ENCODE measurements at regions not wholly inside any gene's neighbourhood (a gene's known extent, or its start where the extent isn't known, plus 50 kb on each side); places are given as distances from the start of the nearest gene placed in this dataset.
"Not testable (repeated sequence)": the region's sequence is repeated elsewhere in the genome, so short reads cannot be mapped to it uniquely, and the experiment has no call there.

DNA sequence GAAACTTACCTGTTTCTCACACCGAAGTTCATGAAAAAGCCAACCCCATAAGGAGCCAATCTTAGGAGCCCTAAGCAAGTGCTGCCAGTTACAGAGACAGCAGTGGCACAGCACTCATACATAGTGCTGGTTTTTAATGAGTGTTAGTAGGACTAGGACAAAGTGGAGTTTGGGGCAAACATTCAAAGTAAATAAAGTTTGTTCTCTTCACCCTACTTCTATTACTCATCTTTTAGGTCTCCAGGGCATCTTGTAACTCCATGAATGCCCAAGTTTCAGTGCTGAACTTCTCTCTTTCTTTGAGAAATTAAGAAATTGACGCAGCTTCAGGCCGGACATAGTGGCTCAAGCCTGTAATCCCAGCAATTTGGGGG, 584.7 kb downstream of the EBF1 start:
- DNase-seq = no peak

DNA sequence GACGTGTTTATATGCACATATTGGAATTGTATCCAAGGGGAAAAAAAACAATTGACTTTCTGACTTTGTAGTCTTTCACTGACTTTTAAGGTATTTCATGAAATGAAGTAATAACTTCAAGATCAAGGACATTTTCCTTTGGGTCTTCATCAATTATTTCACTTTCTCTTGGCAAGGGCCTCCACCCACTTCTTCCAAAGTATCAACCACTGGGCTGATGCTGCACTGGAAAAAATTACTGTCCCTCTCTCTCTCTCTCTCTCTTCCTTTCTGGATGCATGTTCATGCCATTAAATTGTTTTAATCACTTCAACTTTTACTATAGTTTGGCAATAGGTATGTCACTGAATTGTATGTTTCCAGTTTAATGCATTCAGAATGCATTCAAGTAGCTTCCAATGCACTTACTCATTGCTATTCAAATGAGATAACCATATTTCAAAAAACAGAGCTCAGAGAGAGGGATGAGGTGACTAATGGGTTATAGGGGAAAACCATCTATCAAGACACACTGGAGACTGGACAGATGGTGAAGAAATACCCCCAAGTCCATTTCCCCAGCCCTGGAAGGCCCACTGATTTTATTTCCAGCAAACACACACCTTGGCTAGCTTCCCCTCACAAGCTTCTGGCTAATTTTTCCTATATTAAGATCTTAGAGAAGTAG, 585.3 kb downstream of the EBF1 start:
- no peak for DNase-seq

DNA sequence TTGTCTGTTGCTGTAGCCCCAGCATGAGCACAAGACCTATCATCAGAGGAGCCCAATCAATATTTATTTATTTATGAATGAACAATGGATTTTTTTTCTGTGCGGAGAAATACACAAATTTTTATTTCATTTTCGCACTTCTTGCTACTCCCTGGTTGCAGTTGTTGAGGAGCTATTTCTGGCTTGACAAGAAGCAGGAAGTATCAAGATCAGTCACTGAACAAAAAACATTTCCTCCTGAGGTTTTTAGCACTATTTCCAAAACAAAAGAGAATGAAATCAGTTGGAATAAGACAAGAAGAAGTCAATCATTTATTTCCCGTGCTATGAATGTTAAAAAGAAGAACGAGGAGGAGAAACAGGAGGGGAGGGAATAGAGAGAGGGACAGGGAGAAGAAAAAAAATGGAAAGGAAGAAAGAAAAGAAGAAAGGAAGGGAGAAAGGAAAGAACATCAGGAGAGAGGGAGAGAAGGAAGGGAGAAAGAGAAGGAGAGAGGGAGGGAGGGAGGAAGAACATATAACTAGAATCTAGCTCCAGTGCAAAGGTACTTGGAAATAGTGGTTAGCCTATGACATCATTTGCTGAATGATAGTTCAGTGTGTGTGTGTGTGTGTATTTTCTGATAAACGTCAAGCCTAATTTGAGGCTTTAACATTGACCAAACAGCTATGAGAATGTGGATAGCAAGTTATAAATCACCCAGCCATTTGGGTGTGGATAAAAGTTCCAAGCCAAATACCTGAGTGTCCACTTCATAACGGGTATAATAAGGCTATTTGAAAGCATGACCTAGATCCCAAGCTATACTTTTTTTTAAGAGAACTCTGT, 586.0 kb downstream of the EBF1 start:
- no peak for DNase-seq

DNA sequence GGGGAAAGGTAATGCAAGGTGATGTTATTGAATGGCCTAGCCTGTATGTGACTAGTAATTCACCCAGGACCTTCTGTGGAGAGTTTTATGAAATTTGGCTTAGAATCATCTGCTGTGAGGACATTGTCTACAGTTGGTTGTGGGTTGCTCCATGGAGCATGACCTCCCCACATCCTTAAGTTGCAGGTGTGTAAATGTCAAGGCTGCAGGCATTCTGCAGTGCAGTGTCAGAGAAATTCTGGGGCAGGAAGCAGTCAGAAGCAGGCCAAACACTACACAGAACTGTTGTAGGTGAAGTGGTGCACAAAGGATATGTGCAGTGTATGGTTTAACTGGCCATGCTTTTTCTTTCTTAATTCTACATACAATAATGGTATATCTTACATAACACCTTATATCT, 588.3 kb downstream of the EBF1 start:
- no peak for DNase-seq

DNA sequence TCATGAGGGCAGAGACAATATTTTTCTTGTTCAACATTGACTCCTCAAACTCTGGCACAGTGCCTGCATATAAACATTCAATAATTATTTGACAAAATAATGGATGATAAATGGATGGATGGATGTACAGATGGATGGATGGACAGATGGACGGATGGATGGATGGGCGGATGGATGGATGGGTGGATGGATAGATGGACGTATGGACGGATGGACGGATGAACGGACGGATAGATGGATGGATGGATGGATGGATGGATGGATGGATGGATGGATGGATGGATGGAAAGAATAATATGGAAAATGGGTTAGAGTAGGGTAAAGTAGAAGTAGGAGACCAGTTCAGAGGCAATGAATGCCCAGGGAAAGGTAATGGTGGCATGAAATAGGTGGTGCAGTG, 589.2 kb downstream of the EBF1 start:
- DNase-seq = no peak

DNA sequence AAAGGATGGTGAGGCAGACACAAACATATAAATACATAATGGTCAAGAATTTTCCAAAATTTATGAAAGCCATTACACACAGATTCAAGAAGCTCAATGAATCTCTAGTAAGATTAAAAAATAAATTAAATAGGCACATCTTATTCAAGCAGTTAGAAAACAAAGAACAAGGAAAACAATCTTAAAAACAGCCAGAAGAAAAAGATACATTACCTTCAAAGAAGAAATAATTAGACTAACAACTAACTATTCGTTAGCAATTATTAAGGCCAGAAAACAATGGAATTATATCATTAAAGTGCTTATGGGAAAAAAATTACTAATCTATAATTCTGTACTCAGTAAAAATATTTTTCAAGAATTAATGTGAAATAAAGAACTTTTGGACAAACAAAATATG, 593.1 kb downstream of the EBF1 start:
- DNase-seq = no peak

DNA sequence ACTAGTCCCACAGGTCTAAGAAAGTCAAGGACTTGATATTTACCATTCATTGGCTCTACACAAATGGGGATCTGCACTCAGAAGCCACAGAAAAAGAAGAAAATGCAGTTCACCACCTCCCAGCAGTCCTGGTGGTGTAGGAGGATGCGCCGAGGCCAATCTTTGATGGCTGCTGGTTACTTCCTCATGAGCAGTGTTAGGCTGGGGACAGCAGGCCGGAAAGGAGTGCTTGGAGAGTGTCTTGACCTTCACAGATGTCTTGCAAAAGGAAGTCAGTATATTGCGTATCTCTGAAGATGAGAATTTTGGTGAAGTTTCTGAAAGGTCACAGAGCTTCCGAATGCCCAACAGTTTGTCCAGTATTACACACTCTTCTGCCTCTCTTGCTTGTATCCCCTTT, 597.0 kb downstream of the EBF1 start:
- no peak for DNase-seq

DNA sequence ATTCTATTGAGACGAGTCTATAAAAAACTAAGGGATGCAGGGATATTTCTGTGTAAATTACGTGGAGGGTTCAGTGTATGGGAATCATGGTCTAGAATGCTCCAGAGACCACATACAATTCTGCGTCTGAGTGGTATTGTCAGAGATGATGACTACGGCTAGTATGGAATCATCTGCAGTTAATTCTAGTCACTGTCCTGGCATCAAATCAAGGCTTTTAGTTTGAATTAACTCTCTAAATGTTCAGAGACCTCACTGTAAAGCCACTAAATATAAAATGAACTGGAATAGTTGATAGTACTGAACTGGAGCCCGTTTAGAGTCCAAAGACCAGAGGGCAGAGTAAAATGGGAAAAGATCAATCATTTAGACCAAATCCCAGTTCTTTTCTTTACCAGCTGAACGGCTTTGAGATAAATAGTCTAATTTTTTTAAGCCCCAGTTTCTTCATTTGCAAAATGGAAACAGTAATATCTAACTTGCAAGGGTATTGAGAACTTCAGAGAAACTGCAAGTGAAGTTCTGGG, 599.8 kb downstream of the EBF1 start:
- no peak for DNase-seq

DNA sequence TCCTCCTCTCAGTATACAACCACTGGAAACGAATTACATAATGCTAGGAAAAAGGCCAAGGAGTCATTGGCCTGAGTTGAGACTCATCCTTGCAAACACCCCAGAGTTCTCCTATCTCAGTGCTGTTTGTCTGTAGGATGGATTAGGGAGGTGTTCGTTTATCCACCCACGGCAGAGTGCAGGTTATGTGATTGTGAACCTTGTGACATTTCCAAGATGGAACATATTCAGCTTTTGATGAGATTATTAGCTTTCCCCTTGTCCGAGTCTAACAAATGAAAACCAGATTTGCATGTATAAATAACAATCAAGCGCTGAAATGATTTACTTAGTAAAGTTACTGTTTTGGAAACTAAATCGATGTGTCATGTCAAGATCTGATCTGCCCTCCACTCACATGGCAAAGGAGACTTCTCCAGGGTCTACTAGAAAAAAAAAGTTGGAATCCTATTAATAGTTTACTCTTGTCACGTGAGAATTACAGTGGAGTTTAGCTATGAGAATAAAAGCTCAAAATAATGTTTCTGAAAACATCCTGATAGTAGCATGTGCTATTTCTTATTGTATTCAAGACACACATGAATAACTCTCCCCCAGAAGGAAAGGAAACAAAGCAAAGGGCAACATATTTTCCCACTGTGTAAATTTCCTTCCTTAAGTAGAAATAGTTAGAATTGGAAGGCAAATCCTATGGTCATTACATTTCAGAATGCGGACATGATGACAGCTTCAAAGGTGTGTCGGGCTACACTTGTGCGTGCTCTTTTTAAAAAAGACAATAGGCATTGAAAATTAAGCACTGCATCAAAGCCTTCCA, 600.4 kb downstream of the EBF1 start:
- DNase-seq = no peak

DNA sequence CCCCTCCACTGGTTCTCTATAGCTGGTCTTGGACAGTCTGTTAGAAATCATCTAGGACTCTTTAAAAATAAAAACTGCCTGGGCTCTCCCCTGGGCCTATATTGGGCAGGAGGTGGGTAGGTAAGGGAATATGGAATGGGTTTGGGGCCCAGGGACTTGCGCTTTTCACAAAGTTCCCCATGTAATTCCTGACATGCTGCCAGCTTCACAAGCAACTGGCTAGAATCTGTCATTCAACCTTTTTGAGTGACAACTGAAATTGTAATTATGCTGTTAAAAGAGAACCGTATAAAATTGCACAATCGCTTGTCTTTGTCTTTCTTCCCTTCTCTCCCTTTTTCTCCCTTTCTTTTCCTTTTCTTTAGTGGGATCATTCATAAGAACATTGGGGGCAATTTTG, 603.1 kb downstream of the EBF1 start:
- no peak for DNase-seq

DNA sequence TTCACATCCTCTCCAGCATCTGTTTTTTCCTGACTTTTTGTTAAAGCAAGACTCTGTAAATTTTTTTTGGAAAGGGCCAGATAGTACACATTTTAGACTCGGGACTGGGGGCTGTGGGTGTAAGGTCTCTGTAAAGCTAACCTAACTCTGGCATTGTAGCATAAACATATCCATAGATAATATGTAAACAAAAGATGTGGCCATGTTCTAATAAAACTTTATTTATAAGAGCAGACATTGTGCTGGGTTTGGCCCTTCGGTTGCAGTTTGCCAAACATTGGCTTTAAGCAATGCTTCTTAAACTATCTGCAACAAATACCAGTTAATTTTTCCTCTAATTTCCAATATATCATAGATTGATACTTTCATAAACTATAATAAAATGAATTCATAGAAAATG, 605.2 kb downstream of the EBF1 start:
- DNase-seq = no peak

DNA sequence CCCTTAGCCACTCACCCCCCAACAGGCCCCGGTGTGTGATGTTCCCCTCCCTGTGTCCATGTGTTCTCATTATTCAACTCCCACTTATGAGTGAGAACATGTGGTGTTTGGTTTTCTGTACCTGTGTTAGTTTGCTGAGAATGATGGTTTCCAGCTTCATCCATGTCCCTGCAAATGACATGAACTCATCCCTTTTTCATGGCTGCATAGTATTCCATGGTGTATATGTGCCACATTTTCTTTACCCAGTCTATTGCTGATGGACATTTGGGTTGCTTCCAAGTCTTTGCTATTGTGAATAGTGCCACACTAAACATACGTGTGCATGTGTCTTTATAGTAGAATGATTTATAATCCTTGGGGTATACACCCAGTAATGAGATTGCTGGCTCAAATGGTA, 605.7 kb downstream of the EBF1 start:
- not testable (repeated sequence) for DNase-seq

DNA sequence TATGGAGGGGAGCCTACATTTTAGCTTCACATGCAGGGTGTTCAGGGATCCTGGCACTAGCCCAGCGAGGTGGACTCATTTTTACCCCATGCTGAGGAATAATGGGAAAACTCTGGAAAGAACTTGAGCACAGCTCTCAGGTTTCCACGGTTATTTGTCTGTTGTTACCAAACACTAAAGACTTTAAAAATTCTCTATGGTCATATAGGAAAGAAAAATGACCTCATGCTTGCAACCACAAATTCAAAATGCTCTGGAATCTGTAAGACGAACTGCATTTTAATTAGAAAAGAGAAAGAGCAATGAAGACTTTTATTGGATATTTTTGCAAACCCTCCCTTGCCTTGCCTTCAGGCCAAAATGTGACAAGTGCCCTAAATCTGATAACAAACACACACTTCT, 606.9 kb downstream of the EBF1 start:
- DNase-seq = no peak

DNA sequence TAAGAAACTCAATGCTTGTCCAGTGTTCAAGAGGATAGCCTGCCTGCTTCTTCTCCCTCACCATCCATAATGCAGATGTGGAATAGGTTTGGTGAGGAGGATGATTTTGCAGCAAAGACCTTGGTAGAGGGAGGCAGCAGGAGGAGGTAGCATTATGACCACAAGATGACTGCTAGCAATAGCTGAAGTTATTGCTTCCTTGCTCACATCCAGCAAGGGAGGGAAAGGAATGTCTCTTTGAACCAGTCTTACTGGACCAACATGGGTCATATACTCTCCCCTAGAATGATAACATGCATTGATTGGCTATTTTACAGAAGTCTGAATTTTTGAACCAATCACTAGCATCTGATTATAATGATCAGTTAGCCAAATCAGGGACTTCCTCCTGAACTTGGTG, 607.6 kb downstream of the EBF1 start:
- no peak for DNase-seq

DNA sequence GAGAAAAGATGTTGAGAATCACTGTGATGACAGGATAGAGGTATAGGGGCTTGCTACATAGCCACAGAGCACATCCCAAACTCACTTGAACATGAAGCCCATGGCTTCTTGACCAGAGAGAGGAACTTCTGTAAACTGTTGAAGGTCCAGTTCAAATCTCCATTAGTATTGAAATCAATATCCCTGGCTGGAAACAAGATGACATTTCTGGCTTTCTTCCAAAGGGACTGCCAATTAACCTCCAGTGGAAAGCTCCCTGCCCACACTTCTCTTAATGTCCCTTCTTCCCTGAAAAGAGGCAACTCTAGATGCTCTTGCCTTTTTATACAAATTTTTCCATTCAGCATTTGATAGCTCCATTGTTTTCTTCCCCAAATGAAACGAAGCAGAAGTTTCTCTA, 612.1 kb downstream of the EBF1 start:
- DNase-seq = peak; percentile 42

DNA sequence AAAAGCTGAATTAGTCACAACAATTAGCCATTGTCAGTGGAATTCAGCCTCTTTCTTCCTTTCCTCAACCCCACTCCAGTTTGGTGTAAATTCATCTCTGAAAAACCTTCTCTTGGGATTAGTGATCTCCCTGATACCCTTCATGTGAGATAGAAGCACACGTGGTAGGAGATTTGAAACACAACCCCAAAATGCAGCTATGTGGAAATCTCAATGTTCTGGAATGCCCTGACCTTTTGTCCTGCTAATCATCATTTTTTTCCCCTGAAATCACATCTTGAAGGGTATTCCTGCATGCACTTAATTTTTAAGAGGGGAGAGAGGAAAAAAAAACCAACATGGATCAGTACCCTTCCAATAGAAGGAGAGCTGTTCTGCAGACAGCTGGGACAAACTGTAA, 612.6 kb downstream of the EBF1 start:
- no peak for DNase-seq

DNA sequence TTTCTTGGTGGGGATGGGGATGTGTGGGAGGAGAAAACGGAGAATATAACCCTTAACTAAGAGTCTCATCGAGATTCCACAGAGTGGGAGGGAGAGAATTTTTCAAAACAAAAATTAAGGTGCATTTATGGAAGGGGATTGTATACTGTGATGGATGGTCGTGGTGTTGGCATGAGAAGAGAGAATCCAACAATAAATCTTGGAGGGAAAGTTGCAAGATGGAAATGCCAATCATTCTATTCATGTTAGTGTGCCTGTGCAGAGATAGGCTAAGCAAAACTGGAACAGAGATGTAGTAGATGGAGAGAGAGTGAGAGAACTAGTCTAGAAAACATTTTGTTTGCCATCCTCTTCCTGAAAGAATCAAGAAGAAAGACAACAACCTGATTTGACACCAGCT, 613.1 kb downstream of the EBF1 start:
- no peak for DNase-seq

DNA sequence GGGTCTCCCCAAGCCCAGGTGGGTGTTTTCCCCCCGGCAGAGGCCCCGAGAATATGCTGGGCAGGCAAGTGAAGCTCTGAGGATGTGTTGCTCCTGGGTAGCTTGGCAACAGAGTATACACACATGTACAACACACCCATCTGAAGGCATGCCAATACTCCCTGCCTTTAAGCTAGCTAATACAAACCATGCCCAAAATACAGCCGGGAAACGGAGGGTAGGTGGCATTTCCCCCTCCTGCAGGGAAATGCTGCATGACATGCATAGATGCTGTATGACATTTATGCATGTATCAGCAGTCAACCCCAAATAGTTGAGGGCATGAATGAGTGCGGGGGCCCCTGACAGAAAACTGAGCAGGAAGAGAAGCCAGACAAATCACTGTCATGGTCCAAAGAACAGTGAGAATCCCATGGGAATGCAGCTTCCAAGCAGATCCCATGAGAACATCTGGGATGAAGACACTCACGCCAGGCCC, 614.1 kb downstream of the EBF1 start:
- DNase-seq = no peak

DNA sequence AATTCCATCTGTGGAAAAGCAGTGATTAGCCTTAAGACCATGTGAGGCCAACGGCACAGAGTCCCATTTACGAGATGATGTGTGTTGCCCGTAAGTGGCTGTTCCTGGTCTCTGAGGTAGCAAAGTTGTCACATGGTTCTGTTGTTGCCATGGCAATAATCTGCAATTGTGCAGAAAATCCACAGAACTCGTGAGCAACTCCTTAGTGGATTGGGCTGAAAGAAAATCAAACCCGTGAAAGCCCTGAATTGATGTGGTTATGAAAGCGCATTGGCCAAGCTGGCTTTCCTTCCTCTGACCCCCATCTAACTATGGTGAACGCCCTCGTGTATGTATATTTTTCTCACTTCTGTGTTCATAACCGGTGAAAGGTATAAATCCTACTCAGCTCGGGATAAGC, 614.7 kb downstream of the EBF1 start:
- no peak for DNase-seq

DNA sequence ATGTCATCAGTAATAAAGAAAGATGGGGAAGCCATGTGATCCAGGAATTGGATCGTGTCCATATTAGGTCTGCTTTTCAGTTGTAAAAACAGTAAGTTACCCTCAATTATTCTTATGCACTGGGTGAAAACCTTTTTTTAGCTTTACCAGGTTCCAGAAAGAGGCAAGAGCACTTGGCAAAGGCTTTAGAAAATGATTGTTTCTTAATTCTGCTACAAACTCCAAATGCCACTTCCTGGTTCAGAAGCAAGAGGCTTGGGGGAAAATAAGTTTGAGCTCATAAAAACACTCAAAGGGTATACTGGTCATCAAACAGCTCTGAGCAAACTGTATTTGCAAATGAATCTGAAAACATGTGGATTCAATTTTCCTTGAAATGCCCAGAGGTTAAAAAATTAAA, 615.6 kb downstream of the EBF1 start:
- no peak for DNase-seq

DNA sequence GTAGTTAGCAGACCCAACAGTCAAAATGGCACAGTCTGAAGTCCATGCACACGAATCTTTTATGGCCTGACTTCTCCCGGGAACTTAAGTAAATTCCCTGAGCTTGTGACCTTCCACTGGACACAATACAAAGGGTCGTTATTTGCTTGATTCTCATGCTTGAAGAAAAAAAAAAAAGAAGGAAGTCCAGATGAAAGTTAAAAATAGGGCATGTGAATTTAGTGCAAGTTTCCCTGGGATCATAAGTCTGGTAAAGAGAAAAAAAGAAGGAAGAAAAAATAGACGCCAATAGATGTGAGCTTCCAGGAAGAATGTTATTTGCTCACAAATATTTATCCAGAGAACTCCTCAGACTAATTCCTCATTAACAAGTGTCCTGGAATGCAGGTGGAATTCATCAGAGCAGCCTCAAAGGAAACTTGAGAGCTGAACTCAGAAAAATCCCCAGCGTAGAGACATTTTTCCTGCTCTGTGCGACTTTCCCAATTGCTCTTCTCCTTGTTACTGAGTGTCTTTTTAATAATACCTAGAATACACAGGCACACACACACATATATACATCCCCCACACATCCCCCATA, 616.3 kb downstream of the EBF1 start:
- no peak for DNase-seq

DNA sequence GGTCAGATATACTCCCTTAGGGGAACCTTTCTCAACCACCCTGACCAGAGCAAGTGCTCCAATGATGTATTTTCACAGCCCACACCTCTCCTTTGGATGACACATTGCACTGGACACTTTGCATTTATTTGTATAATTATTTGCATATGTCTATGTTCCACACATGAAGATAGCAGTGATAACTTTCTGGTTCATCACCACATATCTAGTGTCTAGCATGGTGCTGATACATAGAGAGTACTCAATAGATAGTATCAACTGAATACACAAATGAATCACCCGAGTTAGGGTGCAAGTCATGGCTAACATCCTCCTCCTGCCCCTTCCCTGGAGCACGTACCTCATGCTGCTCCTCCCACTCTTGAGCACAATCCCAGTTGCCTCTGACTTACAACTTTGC, 617.6 kb downstream of the EBF1 start:
- no peak for DNase-seq

DNA sequence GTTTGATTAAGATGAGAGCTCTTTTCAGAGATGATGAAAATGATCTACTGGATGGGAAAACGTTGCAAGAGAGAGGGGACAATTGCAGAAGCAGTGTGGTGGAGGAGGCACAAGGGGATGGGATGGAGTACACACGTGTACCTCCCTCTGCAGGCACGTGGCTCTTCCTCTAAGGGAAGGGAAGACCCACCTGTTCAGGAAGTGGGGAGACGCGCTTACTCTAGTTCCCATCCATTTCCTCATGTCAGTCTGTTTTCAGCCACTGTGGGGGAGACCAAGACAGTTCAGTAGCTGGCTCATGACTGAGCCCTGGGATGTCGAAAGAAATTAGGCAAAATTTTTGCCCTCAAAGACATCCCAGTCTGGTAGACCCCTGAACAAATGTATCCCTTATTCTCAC, 619.2 kb upstream of the CLINT1 start:
- DNase-seq = no peak
